ENCODE measurements at regions not wholly inside any gene's neighbourhood (a gene's known extent, or its start where the extent isn't known, plus 50 kb on each side); places are given as distances from the start of the nearest gene placed in this dataset.

DNA sequence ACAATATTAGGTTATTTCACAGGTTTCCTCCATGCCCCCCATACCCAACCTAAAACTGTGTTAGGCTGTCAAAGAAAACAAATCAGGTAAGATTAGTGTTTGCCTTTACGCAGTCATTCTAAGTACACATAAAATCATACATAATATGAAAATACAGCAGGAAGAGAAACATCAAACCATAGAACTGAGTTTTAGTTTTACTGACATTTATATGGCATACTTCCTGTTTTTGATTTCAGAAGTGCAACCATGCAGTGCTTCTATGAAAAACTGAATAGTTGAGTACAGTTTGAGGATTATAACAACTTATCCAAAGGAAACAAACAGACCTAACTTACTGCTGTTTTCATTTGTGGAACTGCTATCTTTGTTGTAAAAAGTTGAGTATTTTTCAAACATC, 91.3 kb downstream of the KCNRG start:
- H3K36me3 Mint-ChIP-seq (ENCODE audit: low read depth) = peaks cover 27% of the 10 kb centered on the region
- TF ChIP-seq, protein P1, sequence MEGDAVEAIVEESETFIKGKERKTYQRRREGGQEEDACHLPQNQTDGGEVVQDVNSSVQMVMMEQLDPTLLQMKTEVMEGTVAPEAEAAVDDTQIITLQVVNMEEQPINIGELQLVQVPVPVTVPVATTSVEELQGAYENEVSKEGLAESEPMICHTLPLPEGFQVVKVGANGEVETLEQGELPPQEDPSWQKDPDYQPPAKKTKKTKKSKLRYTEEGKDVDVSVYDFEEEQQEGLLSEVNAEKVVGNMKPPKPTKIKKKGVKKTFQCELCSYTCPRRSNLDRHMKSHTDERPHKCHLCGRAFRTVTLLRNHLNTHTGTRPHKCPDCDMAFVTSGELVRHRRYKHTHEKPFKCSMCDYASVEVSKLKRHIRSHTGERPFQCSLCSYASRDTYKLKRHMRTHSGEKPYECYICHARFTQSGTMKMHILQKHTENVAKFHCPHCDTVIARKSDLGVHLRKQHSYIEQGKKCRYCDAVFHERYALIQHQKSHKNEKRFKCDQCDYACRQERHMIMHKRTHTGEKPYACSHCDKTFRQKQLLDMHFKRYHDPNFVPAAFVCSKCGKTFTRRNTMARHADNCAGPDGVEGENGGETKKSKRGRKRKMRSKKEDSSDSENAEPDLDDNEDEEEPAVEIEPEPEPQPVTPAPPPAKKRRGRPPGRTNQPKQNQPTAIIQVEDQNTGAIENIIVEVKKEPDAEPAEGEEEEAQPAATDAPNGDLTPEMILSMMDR (IDR thresholded peaks at IDR 0.05) = no peak
- H3K4me3 Mint-ChIP-seq = no peak overlapping the region
- no peaks in the 10 kb centered on the region for H3K9me3 Mint-ChIP-seq
- no peak overlapping the region for H3K27ac Mint-ChIP-seq
- H3K4me1 Mint-ChIP-seq = no peaks in the 10 kb centered on the region
- H3K27me3 Mint-ChIP-seq (ENCODE audit: low read depth, poor library complexity) = no peaks in the 10 kb centered on the region
- no peak for DNase-seq

DNA sequence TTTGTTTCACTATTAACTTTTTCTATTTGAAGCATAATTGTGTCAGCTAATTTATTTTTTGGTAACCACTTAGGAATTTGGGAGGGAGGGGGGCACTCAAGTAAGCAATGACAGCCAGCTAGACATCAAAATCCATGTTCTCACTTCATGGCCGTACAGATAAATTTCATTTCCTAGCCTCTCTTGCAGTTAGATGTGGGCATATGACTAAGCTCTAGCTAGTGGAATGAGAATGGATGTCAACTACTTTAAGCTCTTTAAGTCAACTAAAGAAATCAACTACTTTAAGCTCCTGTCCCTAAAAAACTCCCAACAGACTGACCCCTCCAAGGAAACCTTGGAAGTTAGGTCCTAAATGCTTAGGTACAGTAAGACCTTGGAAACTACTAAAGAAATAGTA, 92.0 kb downstream of the KCNRG start:
- no peak overlapping the region for H3K27ac Mint-ChIP-seq
- H3K9me3 Mint-ChIP-seq = no peaks in the 10 kb centered on the region
- H3K27me3 Mint-ChIP-seq (ENCODE audit: low read depth, poor library complexity) = no peaks in the 10 kb centered on the region
- no peak for DNase-seq
- TF ChIP-seq, protein P1 (IDR thresholded peaks at IDR 0.05) = no peak
- no peaks in the 10 kb centered on the region for H3K4me1 Mint-ChIP-seq
- peaks cover 27% of the 10 kb centered on the region for H3K36me3 Mint-ChIP-seq (ENCODE audit: low read depth)
- H3K4me3 Mint-ChIP-seq = no peak overlapping the region

DNA sequence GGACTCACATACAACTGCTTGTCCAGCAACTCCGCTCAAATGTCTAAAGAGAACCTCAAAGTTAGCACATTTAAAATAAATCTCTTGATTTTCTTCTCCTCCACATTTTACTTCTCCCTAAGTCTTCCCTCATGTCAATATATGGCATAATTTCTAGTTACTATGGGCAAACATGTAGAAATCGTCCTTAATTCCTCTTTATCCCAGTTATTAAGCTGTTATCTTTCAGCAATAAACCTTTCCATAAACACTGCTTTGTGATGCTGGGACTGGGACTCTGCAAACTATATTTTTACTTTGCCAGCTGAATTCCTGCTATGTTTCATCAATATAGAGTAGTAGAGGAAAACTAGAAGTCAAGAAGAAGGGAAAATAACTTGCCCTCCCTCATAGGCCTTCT, 99.7 kb downstream of the KCNRG start:
- no peaks in the 10 kb centered on the region for H3K9me3 Mint-ChIP-seq

DNA sequence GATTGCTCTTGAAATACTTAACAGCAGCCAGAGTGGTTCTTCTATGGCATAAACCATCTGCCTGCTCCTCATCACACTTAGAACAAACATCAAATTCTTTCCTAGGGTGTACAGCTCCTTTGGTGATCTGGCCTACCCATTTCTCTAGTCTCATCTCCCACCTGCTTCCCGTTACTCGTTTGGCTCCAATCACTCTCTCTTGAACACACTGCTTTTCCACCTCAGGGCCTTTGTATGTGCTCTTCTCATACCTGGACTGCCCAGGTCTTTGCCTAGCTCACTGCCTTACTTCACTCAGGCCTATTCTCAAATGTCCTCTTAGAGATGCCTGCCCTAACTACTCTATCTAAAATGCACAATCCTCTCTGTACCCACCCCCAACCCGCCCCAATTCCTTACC, 100.5 kb downstream of the KCNRG start:
- H3K9me3 Mint-ChIP-seq = no peaks in the 10 kb centered on the region
- H3K36me3 Mint-ChIP-seq (ENCODE audit: low read depth) = peaks cover 16% of the 10 kb centered on the region
- H3K4me1 Mint-ChIP-seq = peaks cover 2% of the 10 kb centered on the region
- no peak for DNase-seq
- no peak overlapping the region for H3K27ac Mint-ChIP-seq
- H3K27me3 Mint-ChIP-seq (ENCODE audit: low read depth, poor library complexity) = no peaks in the 10 kb centered on the region
- H3K4me3 Mint-ChIP-seq = no peak overlapping the region
- TF ChIP-seq, protein P1 (IDR thresholded peaks at IDR 0.05) = no peak

More for the DNA sequence above, 99.7 kb downstream of the KCNRG start:
- H3K27ac Mint-ChIP-seq = no peak overlapping the region
- no peaks in the 10 kb centered on the region for H3K4me1 Mint-ChIP-seq
- H3K27me3 Mint-ChIP-seq (ENCODE audit: low read depth, poor library complexity) = no peaks in the 10 kb centered on the region
- no peak for DNase-seq
- TF ChIP-seq, protein P1 (IDR thresholded peaks at IDR 0.05) = no peak
- peaks cover 12% of the 10 kb centered on the region for H3K36me3 Mint-ChIP-seq (ENCODE audit: low read depth)
- H3K4me3 Mint-ChIP-seq = no peak overlapping the region

DNA sequence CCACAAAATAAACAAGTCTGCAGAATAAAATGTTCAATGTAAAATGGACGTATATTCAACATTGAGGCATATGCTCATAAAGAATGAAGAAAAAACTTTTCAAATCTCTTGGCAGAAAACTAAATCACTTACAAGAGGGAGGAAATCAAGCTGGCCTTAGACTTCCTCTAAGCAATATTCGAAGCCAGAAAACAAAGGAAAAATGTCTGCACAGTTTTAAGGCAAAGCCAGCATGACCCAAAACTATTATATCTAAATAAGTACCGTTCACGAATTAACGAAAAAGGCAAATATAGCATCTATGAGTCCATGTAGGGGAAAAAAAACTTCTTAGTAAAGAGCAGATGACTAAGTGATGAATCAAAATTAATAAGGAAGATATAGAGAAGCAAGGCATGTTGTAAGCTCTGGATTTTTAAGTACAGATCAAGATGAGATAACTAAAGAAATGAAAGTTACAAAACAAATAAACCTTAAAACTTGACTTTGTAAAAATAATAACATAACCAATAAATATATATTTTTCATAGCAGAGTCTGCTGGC, 101.3 kb downstream of the KCNRG start:
- H3K27ac Mint-ChIP-seq = no peak overlapping the region

DNA sequence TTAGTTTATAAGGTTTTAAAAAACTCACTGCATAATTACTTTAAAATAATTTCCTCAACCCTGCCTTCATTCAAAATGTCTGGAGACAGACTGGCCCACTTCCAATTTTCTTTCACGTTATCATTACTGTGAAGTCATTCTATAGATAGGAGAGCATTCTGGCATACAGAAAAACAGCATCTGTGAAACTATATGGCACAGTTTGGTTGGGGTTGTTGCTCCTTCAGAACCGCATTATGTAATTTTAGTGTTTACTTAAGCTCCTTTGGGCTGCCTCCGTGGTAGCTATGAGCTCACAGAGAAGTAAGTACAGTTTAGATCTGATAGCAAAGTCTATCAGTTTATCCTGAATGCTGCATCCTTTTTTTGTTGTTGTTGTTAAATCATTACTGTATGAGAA, 104.3 kb downstream of the KCNRG start:
- no peak for DNase-seq
- TF ChIP-seq, protein P1 (IDR thresholded peaks at IDR 0.05) = no peak
- no peak overlapping the region for H3K27ac Mint-ChIP-seq
- H3K4me1 Mint-ChIP-seq = peaks cover 25% of the 10 kb centered on the region
- peaks cover 28% of the 10 kb centered on the region for H3K27me3 Mint-ChIP-seq (ENCODE audit: low read depth, poor library complexity)
- H3K36me3 Mint-ChIP-seq (ENCODE audit: low read depth) = peaks cover 14% of the 10 kb centered on the region
- no peaks in the 10 kb centered on the region for H3K9me3 Mint-ChIP-seq
- no peak overlapping the region for H3K4me3 Mint-ChIP-seq

More for the DNA sequence above, 101.3 kb downstream of the KCNRG start:
- TF ChIP-seq, protein P1 (IDR thresholded peaks at IDR 0.05) = no peak
- peaks cover 4% of the 10 kb centered on the region for H3K4me1 Mint-ChIP-seq
- no peak overlapping the region for H3K4me3 Mint-ChIP-seq
- DNase-seq = no peak
- H3K27me3 Mint-ChIP-seq (ENCODE audit: low read depth, poor library complexity) = peaks cover 6% of the 10 kb centered on the region
- H3K9me3 Mint-ChIP-seq = no peaks in the 10 kb centered on the region
- peaks cover 14% of the 10 kb centered on the region for H3K36me3 Mint-ChIP-seq (ENCODE audit: low read depth)

All from nephron progenitor cell (in vitro differentiated cells).